ENCODE measurements at regions not wholly inside any gene's neighbourhood (a gene's known extent, or its start where the extent isn't known, plus 50 kb on each side); places are given as distances from the start of the nearest gene placed in this dataset.

DNA sequence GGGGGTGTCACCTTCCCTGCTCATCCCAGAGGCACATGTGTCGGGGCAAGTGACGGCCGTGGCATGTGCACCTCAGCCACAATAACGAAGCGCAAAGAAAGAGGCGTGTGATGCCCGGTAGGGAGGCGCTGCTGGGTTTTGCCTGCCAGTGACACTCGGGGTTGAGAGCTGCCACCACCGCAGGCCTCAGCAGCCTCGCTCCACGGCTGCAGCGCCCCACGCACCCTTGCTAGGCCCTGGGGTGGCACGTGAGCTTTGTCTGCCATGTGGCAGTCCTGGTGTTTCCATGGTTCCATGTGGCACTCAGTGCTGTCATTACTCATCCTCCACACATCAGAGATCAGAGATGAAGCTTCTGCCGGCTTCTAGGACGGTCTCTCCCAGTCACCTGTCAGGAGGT, 136.0 kb upstream of the AGAP1 start:
- TF ChIP-seq EZH2 (IDR thresholded peaks at IDR 0.05; ENCODE audit: borderline replicate concordance, low read length): no peak
- TF ChIP-seq, protein P1, sequence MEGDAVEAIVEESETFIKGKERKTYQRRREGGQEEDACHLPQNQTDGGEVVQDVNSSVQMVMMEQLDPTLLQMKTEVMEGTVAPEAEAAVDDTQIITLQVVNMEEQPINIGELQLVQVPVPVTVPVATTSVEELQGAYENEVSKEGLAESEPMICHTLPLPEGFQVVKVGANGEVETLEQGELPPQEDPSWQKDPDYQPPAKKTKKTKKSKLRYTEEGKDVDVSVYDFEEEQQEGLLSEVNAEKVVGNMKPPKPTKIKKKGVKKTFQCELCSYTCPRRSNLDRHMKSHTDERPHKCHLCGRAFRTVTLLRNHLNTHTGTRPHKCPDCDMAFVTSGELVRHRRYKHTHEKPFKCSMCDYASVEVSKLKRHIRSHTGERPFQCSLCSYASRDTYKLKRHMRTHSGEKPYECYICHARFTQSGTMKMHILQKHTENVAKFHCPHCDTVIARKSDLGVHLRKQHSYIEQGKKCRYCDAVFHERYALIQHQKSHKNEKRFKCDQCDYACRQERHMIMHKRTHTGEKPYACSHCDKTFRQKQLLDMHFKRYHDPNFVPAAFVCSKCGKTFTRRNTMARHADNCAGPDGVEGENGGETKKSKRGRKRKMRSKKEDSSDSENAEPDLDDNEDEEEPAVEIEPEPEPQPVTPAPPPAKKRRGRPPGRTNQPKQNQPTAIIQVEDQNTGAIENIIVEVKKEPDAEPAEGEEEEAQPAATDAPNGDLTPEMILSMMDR (conservative IDR thresholded peaks at IDR 0.05 in 1 of 2, IDR thresholded peaks at IDR 0.05 in 1 of 2; ENCODE audit: extremely low read depth in 1 of 2, insufficient read depth in 1 of 2, low read depth in 1 of 2, low read length in 2 of 2): no peak
